ENCODE measurements at regions not wholly inside any gene's neighbourhood (a gene's known extent, or its start where the extent isn't known, plus 50 kb on each side); places are given as distances from the start of the nearest gene placed in this dataset.

GRCh38 chr15:100794008-100794407 is 85.6 kb upstream of the ALDH1A3 start:
- no peaks in the 10 kb centered on the region for H3K36me3 Mint-ChIP-seq (ENCODE audit: low read depth)
- DNase-seq (ENCODE audit: low spot score) (no peak), ATAC-seq (no peak)
- peaks cover 15% of the 10 kb centered on the region for H3K9me3 Mint-ChIP-seq
- H3K4me2 ChIP-seq: no peak overlapping the region
- no peaks in the 10 kb centered on the region for H3K4me1 Mint-ChIP-seq
- no peaks in the 10 kb centered on the region for H3K79me2 ChIP-seq (replicated peaks; ENCODE audit: insufficient read depth)
- no peaks in the 10 kb centered on the region for H3F3A ChIP-seq (replicated peaks; ENCODE audit: low read depth)
- no peaks in the 10 kb centered on the region for H3K27me3 ChIP-seq (ENCODE audit: insufficient read depth)
- no peaks in the 10 kb centered on the region for H3K36me3 ChIP-seq (ENCODE audit: insufficient read depth)
- H3K4me3 ChIP-seq: no peak overlapping the region
- no peaks in the 10 kb centered on the region for H3K4me1 ChIP-seq (ENCODE audit: insufficient read depth)
- no peaks in the 10 kb centered on the region for H3K9me2 ChIP-seq (ENCODE audit: insufficient read depth)
- H3K27ac ChIP-seq (ENCODE audit: low read depth): no peak overlapping the region
- no peak overlapping the region for H3K4me3 Mint-ChIP-seq
- no peaks in the 10 kb centered on the region for H4K20me1 ChIP-seq (replicated peaks; ENCODE audit: insufficient read depth)
- H2AFZ ChIP-seq: no peak overlapping the region
- H3K27me3 Mint-ChIP-seq (ENCODE audit: insufficient read depth, low read depth, poor library complexity): no peaks in the 10 kb centered on the region
- no peak overlapping the region for H3K27ac Mint-ChIP-seq
- TF ChIP-seq NANOG (IDR thresholded peaks at IDR 0.05; ENCODE audit: borderline replicate concordance) (no peak), POLR2AphosphoS5 (IDR thresholded peaks at IDR 0.05; ENCODE audit: low read depth) (no peak)

DNA sequence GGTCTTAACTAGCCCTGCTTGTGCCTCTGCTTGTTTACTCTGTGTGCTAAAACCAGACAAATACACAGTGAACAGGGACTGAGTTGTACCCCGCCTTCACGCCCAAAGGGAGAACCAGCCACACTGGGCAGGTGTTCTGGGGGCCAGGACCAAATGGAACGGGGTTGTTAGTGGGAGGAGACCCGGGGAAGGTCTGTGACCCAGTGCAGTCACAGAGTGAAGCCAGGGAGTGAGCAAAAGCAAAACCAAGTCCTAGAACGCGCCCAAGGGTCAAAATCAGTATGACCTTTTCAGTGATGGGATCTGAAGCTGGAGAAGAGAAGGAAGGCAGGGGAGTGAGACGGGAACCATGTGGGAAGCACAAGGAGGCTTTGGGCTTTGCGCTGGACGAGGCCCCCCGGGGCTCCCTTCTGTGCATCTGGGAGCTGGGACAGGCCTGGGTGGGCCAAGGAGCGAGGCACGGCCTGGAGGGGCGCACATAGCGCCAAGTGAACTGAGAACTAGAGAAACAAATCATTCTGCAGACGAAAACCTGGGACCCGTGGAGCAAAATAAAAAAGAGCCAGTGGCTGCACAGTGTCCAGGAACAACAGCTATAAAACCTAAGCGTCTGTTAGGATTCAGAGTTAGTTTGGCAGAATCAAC is 78.3 kb upstream of the ALDH1A3 start:
- no peaks in the 10 kb centered on the region for H3K36me3 Mint-ChIP-seq (ENCODE audit: low read depth)
- no peaks in the 10 kb centered on the region for H3K4me1 Mint-ChIP-seq
- Histone ChIP-seq H3F3A (replicated peaks; ENCODE audit: low read depth) (no peaks in the 10 kb centered on the region), H3K4me1 (ENCODE audit: insufficient read depth) (no peaks in the 10 kb centered on the region), H4K20me1 (replicated peaks; ENCODE audit: insufficient read depth) (no peaks in the 10 kb centered on the region), H3K27ac (ENCODE audit: low read depth) (no peak overlapping the region), H2AFZ (no peak overlapping the region), H3K36me3 (ENCODE audit: insufficient read depth) (no peaks in the 10 kb centered on the region), H3K4me3 (no peak overlapping the region), H3K4me2 (no peak overlapping the region), H3K9me2 (ENCODE audit: insufficient read depth) (no peaks in the 10 kb centered on the region), H3K27me3 (ENCODE audit: insufficient read depth) (no peaks in the 10 kb centered on the region), H3K79me2 (replicated peaks; ENCODE audit: insufficient read depth) (no peaks in the 10 kb centered on the region)
- peaks cover 2% of the 10 kb centered on the region for H3K9me3 Mint-ChIP-seq
- TF ChIP-seq, protein P1, sequence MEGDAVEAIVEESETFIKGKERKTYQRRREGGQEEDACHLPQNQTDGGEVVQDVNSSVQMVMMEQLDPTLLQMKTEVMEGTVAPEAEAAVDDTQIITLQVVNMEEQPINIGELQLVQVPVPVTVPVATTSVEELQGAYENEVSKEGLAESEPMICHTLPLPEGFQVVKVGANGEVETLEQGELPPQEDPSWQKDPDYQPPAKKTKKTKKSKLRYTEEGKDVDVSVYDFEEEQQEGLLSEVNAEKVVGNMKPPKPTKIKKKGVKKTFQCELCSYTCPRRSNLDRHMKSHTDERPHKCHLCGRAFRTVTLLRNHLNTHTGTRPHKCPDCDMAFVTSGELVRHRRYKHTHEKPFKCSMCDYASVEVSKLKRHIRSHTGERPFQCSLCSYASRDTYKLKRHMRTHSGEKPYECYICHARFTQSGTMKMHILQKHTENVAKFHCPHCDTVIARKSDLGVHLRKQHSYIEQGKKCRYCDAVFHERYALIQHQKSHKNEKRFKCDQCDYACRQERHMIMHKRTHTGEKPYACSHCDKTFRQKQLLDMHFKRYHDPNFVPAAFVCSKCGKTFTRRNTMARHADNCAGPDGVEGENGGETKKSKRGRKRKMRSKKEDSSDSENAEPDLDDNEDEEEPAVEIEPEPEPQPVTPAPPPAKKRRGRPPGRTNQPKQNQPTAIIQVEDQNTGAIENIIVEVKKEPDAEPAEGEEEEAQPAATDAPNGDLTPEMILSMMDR (conservative IDR thresholded peaks at IDR 0.05; ENCODE audit: low read depth in 2 of 2): no peak
- no peak for TF ChIP-seq EZH2 (IDR thresholded peaks at IDR 0.05; ENCODE audit: low read depth, unreplicated experiment)
- no peak for TF ChIP-seq CREB1 (CRISPR knock-in tag; IDR thresholded peaks at IDR 0.05; ENCODE audit: low read depth)
- TF ChIP-seq NANOG (IDR thresholded peaks at IDR 0.05; ENCODE audit: borderline replicate concordance): no peak
- TF ChIP-seq, protein P2, sequence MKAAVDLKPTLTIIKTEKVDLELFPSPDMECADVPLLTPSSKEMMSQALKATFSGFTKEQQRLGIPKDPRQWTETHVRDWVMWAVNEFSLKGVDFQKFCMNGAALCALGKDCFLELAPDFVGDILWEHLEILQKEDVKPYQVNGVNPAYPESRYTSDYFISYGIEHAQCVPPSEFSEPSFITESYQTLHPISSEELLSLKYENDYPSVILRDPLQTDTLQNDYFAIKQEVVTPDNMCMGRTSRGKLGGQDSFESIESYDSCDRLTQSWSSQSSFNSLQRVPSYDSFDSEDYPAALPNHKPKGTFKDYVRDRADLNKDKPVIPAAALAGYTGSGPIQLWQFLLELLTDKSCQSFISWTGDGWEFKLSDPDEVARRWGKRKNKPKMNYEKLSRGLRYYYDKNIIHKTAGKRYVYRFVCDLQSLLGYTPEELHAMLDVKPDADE (IDR thresholded peaks at IDR 0.05): no peak
- DNase-seq (ENCODE audit: low spot score) (no peak), ATAC-seq (no peak)
- H3K4me3 Mint-ChIP-seq: no peak overlapping the region
- H3K27me3 Mint-ChIP-seq (ENCODE audit: insufficient read depth, low read depth, poor library complexity): peaks cover 6% of the 10 kb centered on the region
- no peak overlapping the region for H3K27ac Mint-ChIP-seq

Data from GM23338 (cell line).